IMR-90 (cell line): ENCODE measurements at regions not wholly inside any gene's neighbourhood (a gene's known extent, or its start where the extent isn't known, plus 50 kb on each side); places are given as distances from the start of the nearest gene placed in this dataset.

Experiments
- BHLHE40 ChIP-seq: fragments of 150-350 bp; IDR thresholded peaks from 2 replicates; pipeline ENCODE4 v1.6.1; 2016; ENCODE audit warnings: mild to moderate bottlenecking, low read depth, low read length
- CTCF ChIP-seq: conservative IDR thresholded peaks from 2 replicates; pipeline ENCODE4 v1.5.1; 2012; ENCODE audit warnings: mild to moderate bottlenecking, low read depth, low read length, improper control_type of control experiment
- ELK1 ChIP-seq: fragments of 150-350 bp; IDR thresholded peaks from 2 replicates; pipeline ENCODE4 v1.6.1; 2016; ENCODE audit warnings: low read depth, mild to moderate bottlenecking, low read length, moderate library complexity, borderline replicate concordance
- MAFK ChIP-seq: IDR thresholded peaks from 2 replicates; pipeline ENCODE4 v1.6.1; 2012; ENCODE audit warnings: low read depth, low read length, improper control_type of control experiment
- MAZ ChIP-seq: IDR thresholded peaks from 2 replicates; pipeline ENCODE4 v1.6.1; 2012; ENCODE audit warnings: low read depth, mild to moderate bottlenecking, low read length, improper control_type of control experiment, moderate library complexity, borderline replicate concordance
- MXI1 ChIP-seq: IDR thresholded peaks from 2 replicates; pipeline ENCODE4 v1.6.1; 2012; ENCODE audit warnings: low read depth, mild to moderate bottlenecking, low read length, moderate library complexity, borderline replicate concordance
- POLR2A ChIP-seq: IDR thresholded peaks from 2 replicates; pipeline ENCODE4 v1.6.1; 2012; ENCODE audit warnings: mild to moderate bottlenecking, low read depth, low read length
- RAD21 ChIP-seq: IDR thresholded peaks from 2 replicates; pipeline ENCODE4 v1.6.1; 2012; ENCODE audit warnings: low read length, improper control_type of control experiment
- RFX5 ChIP-seq: IDR thresholded peaks from 2 replicates; pipeline ENCODE4 v1.8.0; 2012; ENCODE audit warnings: low read depth, mild to moderate bottlenecking, low read length, moderate library complexity

DNA sequence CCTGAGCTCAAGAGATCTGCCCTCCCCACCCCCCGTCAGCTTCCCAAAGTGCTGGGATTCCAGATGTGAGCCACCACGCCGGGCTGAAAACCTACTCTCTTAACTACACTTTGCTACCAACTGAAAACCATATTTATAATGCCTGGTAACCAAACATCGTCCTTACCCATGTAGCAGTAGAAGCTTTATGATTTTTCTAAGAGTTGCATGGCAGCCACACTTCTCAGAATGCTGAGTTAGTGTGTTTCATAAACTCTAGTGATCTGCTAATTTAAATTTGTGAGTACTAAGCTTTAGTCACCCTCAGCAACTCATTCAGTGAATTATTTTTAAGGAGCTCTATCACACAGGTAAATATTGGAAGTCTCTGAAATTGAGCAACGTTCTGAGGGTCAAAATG lies 478.4 kb downstream of the KDM4C start:
- TF ChIP-seq POLR2A (no peak), CTCF (no peak), MAZ (no peak), MAFK (no peak), RAD21 (no peak), ELK1 (no peak), RFX5 (no peak), BHLHE40 (no peak), MXI1 (no peak)
